GM12875 (cell line): ENCODE measurements at regions not wholly inside any gene's neighbourhood (a gene's known extent, or its start where the extent isn't known, plus 50 kb on each side); places are given as distances from the start of the nearest gene placed in this dataset.
"Not testable (repeated sequence)": the region's sequence is repeated elsewhere in the genome, so short reads cannot be mapped to it uniquely, and the experiment has no call there.

ENCODE experiments used
- H3K4me3 ChIP-seq: one replicate; pipeline ENCODE4 v1.5.1; 2011; ENCODE audit warnings: low read depth, low read length, control low read depth
- CTCF ChIP-seq: IDR thresholded peaks from 2 replicates; pipeline ENCODE4 v1.5.1; 2011; ENCODE audit warnings: low read depth, mild to moderate bottlenecking, control low read depth, inconsistent platforms, low read length, moderate library complexity, borderline replicate concordance; ENCODE audit not compliant: insufficient read depth

- no peak overlapping the region for H3K4me3 ChIP-seq
- no peak for TF ChIP-seq CTCF
Measured at GRCh38 chr3:177411201-177411600, 213.9 kb upstream of the TBL1XR1 start.

GRCh38 chr3:177412677-177413170 is 215.4 kb upstream of the TBL1XR1 start:
- H3K4me3 ChIP-seq = not testable (repeated sequence)

- TF ChIP-seq CTCF = no peak
- no peak overlapping the region for H3K4me3 ChIP-seq
Measured at GRCh38 chr3:177414093-177414492, 216.8 kb upstream of the TBL1XR1 start.

- no peak overlapping the region for H3K4me3 ChIP-seq
- TF ChIP-seq CTCF = no peak
Measured at GRCh38 chr3:177418787-177419186, 221.5 kb upstream of the TBL1XR1 start.

- no peak overlapping the region for H3K4me3 ChIP-seq
- no peak for TF ChIP-seq CTCF
Measured at GRCh38 chr3:177419904-177420601, 222.8 kb upstream of the TBL1XR1 start.

GRCh38 chr3:177420651-177421480 is 223.6 kb upstream of the TBL1XR1 start:
- H3K4me3 ChIP-seq = no peak overlapping the region
- TF ChIP-seq CTCF = no peak

GRCh38 chr3:177421481-177421785 is 224.2 kb upstream of the TBL1XR1 start:
- H3K4me3 ChIP-seq = no peak overlapping the region
- no peak for TF ChIP-seq CTCF
